GM10266 (cell line): ENCODE measurements at regions not wholly inside any gene's neighbourhood (a gene's known extent, or its start where the extent isn't known, plus 50 kb on each side); places are given as distances from the start of the nearest gene placed in this dataset.

Experiments used
- DNase-seq: peaks from one replicate; pipeline ENCODE4 v3.0.0; 2012; ENCODE audit errors: extremely low spot score
- CTCF ChIP-seq: IDR thresholded peaks from 2 replicates; pipeline ENCODE4 v1.5.1; 2012; ENCODE audit warnings: mild to moderate bottlenecking, low read depth; ENCODE audit not compliant: control insufficient read depth, insufficient read depth; ENCODE audit errors: missing control alignments

DNA sequence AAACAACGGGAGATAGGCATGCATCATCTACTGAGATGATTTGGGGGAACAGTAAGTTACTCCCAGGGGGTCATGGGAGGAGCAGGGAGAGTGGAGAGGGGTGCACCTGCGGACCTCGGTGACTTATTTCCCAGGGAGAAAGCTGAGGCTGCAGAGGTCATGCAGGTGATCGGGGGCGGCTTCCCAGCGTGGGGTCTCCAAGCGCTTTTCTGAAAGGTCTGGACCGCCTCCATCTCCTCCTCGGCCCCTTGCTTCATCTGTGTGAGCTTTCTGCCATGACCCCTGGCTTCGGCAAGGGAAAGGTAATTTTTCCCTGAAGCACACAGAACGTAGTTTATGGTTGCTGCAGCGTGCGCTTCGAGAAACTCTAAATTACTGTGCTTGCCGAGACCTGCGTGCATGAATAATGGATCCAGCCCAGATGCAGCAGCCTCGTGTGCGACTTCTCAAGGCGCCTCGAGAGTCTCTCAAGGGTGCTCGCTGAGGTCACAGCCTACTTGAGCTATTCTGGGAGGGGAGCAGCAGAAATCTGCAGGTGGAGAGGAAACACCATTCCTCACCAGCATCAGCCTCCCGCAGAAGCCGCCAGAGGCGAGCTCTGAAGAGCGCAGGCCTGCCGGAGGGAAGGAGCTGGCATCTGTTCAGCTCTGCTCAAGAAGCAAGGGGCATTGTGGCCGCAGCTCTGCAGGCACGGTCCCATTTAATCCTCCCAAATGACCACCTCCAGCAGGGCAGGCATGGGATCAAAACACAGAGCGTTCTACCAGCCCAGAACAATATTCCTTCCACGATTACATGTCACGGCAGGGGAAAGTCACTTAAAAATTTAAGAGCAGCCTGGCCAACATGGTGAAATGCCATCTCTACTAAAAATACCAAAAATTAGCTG lies 308.4 kb upstream of the MYT1L start:
- DNase-seq: no peak

GRCh38 chr2:2638547-2639220 lies 307.6 kb upstream of the MYT1L start:
- no peak for TF ChIP-seq CTCF
- no peak for DNase-seq

More for the DNA sequence above, 308.4 kb upstream of the MYT1L start:
- TF ChIP-seq CTCF: no peak

DNA sequence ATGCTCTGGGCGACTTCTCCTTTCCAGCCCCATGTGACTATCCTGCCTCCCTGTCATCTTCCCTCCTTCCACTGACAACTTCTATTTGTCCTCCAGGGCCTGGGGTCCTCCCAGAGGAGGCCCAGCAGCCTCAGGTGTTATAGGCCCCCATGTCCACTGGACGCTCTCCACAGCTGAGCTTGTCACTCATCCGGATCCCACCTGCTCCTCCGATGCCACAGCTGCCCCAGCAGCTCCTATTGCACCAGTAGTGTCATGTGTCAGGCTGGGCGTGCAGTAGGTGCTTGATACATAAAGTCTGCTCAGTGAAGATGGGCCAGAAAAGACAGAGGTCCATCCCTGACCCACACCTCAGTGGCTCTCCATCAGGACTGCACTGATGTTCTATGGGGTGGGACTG lies 305.7 kb upstream of the MYT1L start:
- no peak for TF ChIP-seq CTCF
- no peak for DNase-seq

- TF ChIP-seq CTCF: no peak
Observed at GRCh38 chr2:2635025-2635528, 304.0 kb upstream of the MYT1L start.

GRCh38 chr2:2633017-2633416 lies 301.9 kb upstream of the MYT1L start:
- DNase-seq: no peak

More at GRCh38 chr2:2635025-2635528, 304.0 kb upstream of the MYT1L start:
- DNase-seq: no peak

DNA sequence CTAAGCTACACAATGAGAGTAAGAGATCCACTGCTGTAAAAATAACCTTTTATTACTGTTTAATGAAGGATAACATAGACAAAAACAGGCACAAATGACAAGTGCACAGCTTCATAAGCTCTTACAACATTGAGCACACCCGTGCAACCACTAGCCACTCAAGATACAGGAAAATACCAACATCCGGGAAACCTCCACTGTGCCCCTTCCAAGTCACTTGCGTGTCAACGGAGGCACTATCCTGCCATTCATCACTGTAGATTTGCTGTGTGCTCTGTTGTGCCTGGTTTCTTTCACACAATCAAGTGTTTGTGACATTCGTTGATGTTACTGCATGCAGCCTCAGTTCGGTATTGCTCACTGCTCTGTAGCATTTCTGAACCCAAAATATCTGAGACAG lies 292.9 kb upstream of the MYT1L start:
- no peak for TF ChIP-seq CTCF

More at GRCh38 chr2:2633017-2633416, 301.9 kb upstream of the MYT1L start:
- no peak for TF ChIP-seq CTCF

DNA sequence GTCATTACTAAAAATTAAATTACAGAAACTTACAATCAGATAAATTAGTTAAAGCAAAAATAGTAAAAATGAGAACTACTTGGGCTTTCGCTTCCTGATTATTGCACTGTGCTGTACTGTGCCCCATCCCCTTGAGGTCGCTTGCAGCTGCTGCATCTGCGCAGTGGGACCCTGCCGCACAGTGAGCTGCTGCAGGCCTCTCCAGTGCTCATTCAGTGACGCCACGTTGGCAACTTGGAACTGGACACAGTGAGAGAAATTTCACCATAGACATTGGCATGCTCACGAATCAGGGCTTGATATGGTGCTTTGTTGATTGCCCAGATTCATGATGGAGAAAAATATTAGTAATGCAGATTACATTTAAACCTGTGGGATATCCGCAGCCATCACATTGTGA lies 290.8 kb upstream of the MYT1L start:
- DNase-seq: no peak
- TF ChIP-seq CTCF: no peak

More for the DNA sequence above, 292.9 kb upstream of the MYT1L start:
- DNase-seq: no peak
